ENCODE measurements at regions not wholly inside any gene's neighbourhood (a gene's known extent, or its start where the extent isn't known, plus 50 kb on each side); places are given as distances from the start of the nearest gene placed in this dataset.
"Not testable (repeated sequence)": the region's sequence is repeated elsewhere in the genome, so short reads cannot be mapped to it uniquely, and the experiment has no call there.

DNA sequence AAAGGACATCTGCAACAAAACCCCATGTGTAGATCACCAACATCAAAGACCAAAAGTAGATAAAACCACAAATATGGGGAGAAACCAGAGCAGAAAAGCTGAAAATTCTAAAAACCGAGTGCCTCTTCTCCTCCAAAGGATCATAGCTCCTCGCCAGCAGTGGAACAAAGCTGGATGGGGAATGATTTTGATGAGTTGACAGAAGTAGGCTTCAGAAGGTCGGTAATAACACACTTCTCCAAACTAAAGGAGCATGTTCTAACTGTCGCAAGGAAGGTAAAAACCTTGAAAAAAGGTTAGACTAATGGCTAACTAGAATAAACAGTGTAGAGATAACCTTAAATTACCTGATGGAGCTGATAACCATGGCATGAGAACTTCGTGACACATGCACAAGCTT, 109.9 kb upstream of the SYNCRIP start:
- Histone ChIP-seq H3K27ac (no peak overlapping the region), H3K36me3 (no peaks in the 10 kb centered on the region), H3K4me3 (no peak overlapping the region), H3K27me3 (peaks cover 0 to 7% (median 0%) of the 10 kb centered on the region in 9 donors), H3K4me1 (no peaks in the 10 kb centered on the region), H3K9me3 (no peaks in the 10 kb centered on the region)
- no peak for TF ChIP-seq POLR2A (IDR thresholded peaks at IDR 0.05)
- TF ChIP-seq, protein P1, sequence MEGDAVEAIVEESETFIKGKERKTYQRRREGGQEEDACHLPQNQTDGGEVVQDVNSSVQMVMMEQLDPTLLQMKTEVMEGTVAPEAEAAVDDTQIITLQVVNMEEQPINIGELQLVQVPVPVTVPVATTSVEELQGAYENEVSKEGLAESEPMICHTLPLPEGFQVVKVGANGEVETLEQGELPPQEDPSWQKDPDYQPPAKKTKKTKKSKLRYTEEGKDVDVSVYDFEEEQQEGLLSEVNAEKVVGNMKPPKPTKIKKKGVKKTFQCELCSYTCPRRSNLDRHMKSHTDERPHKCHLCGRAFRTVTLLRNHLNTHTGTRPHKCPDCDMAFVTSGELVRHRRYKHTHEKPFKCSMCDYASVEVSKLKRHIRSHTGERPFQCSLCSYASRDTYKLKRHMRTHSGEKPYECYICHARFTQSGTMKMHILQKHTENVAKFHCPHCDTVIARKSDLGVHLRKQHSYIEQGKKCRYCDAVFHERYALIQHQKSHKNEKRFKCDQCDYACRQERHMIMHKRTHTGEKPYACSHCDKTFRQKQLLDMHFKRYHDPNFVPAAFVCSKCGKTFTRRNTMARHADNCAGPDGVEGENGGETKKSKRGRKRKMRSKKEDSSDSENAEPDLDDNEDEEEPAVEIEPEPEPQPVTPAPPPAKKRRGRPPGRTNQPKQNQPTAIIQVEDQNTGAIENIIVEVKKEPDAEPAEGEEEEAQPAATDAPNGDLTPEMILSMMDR (IDR thresholded peaks at IDR 0.05), result no peak
- ATAC-seq, result no peak
- intact Hi-C loops (cut with DNase I), result loop anchor here in 4 of 10 donors (10.0 kb wide), 3 partner anchors 422 to 1182 kb away; partner anchors contain the start of gene HTR1E (in 2 of the 4)
- WGBS, 4 donors, result 71 to 82% (median 75%) methylated on average over 5 of the region's 5 CpGs
- DNase-seq, result no peak

DNA sequence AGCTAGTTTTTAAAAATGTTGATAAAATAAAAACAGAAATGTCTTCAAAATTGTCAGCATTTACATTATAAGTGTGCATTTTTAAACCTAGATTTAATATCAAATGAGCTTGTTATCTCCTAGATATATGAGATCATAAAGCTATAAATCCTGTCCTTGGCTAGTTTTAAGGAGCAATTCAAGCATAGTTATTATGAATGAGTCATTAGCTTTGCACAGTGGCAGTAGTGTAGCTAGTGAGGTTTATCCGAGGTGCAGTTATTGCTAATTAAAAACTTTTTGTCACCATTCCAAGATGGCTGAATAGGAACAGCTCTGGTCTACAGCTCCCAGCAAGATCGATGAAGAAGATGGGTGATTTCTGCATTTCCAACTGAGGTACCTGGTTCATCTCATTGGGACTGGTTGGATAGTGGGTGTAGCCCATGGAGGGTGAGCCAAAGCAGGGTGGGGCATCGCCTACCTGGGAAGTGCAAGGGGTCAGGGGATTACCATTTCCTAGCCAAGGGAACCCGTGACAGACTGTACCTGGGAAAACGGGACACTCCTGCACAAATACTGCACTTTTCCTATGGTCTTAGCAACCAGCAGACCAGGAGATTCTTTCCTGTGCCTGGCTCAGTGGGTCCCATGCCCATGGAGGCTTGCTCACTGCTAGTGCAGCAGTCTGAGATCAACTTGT, 108.8 kb upstream of the SYNCRIP start:
- TF ChIP-seq, protein P1 (IDR thresholded peaks at IDR 0.05), result no peak
- no peak for TF ChIP-seq POLR2A (IDR thresholded peaks at IDR 0.05)
- Histone ChIP-seq H3K4me3 (no peak overlapping the region), H3K36me3 (no peaks in the 10 kb centered on the region), H3K27me3 (peaks cover 0 to 7% (median 0%) of the 10 kb centered on the region in 9 donors), H3K27ac (no peak overlapping the region), H3K4me1 (no peaks in the 10 kb centered on the region), H3K9me3 (no peaks in the 10 kb centered on the region)
- 82 to 85% (median 83%) methylated on average over 5 of the region's 5 CpGs for WGBS, 4 donors
- no peak for ATAC-seq
- intact Hi-C loops (cut with DNase I), result loop anchor here in 4 of 10 donors (10.0 kb wide), 3 partner anchors 423 to 1183 kb away; partner anchors contain the start of gene HTR1E (in 2 of the 4)
- no peak for DNase-seq

DNA sequence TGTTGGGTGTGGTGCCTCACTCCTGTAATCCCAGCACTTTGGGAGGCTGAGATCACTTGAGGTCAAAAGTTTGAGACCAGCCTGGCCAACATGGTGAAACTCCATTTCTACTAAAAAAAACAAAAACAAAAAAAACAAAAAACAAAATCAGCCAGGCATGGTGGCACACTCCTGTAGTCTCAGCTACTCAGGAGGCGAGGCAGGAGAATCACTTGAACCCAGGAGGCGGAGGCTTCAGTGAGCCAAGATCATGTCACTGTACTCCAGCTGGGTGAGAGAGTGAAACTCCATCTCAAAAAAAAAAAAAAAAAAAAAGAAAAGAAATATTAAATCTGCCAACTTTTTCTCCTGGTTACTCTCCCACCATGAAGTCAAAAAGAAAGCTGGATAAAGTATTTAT, 107.5 kb upstream of the SYNCRIP start:
- 82 to 84% (median 82%) methylated on average over 2 of the region's 2 CpGs for WGBS, 4 donors
- not testable (repeated sequence) for H3K4me3 ChIP-seq, DNase-seq, ATAC-seq, H3K27ac ChIP-seq, H3K27me3 ChIP-seq, H3K4me1 ChIP-seq, H3K36me3 ChIP-seq, H3K9me3 ChIP-seq
- intact Hi-C loops (cut with DNase I), result loop anchor here in 4 of 10 donors (10.0 kb wide), 3 partner anchors 425 to 1185 kb away; partner anchors contain the start of gene HTR1E (in 2 of the 4)

DNA sequence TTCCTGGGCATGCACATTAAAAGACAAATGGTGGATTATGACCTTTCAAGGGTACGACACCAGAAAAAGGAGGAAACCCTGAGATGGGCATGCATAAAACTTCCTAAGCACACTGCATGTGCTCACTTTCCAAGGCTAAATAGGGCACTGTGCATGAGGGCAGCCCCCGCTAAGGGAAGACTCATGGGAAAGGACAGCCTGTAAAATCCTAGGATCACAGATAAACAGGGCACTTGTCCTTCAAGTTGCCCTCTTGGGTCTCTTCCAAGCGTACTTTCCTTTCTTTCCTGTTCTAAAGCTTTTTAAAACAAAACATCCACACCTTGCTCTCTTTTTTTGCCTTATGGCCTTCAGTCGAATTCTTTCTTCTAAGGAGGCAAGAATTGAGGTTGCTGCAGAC, 106.5 kb upstream of the SYNCRIP start:
- H3K36me3 ChIP-seq, result no peaks in the 10 kb centered on the region
- DNase-seq (no peak), ATAC-seq (no peak)
- H3K4me1 ChIP-seq, result no peaks in the 10 kb centered on the region
- 77 to 81% (median 80%) methylated on average over 4 of the region's 4 CpGs for WGBS, 4 donors
- TF ChIP-seq, protein P1 (IDR thresholded peaks at IDR 0.05), result no peak
- TF ChIP-seq POLR2A (IDR thresholded peaks at IDR 0.05), result no peak
- H3K9me3 ChIP-seq, result no peaks in the 10 kb centered on the region
- no peak overlapping the region for H3K27ac ChIP-seq
- intact Hi-C loops (cut with DNase I), result no loop called here
- H3K27me3 ChIP-seq, result peaks cover 0 to 7% (median 0%) of the 10 kb centered on the region in 9 donors
- no peak overlapping the region for H3K4me3 ChIP-seq
